HG02763 (cell line): ENCODE measurements at regions not wholly inside any gene's neighbourhood (a gene's known extent, or its start where the extent isn't known, plus 50 kb on each side); places are given as distances from the start of the nearest gene placed in this dataset.

ENCODE experiments used
- ATAC-seq: cut with Tn5 transposase; IDR thresholded peaks from one replicate; pipeline ENCODE4 v1.9.1; 2021; ENCODE audit warnings: mild to moderate bottlenecking, moderate library complexity; ENCODE audit not compliant: unreplicated experiment

DNA sequence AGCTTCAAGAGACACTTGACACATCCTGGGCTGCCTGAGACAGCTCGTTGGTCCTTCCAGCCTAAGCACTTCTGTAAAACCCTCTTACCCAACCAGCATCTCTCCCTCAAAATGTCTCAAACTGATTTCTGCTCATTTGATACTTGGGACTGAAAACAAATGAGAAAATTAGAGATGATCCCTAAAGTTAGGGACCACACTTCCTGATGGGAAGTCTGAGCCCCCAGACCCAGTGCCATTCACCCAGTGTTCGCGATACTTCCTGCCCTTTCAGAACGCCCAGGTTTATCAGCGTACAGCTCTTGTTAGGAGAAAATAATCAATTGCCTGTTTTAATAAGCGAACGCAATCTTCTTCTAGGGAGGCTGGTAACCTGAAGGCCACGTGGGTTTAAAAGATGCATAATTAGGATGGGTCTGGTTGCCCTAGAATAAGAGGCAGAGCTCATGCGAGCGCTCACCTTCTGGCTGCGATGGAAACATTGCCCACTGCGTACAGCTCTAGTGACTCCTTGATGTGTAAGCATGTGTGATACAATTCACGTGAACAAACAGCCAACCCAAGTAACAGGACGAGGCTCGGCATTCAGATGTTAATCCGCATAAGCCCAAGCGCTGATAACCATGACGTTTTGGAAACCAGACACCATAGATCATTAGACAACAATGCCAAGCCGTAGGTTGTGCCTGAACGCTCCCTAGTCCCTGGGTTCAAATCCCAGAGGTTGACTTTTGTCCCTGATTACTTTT lies 213.1 kb downstream of the FOXL1 start:
- no peak for ATAC-seq

DNA sequence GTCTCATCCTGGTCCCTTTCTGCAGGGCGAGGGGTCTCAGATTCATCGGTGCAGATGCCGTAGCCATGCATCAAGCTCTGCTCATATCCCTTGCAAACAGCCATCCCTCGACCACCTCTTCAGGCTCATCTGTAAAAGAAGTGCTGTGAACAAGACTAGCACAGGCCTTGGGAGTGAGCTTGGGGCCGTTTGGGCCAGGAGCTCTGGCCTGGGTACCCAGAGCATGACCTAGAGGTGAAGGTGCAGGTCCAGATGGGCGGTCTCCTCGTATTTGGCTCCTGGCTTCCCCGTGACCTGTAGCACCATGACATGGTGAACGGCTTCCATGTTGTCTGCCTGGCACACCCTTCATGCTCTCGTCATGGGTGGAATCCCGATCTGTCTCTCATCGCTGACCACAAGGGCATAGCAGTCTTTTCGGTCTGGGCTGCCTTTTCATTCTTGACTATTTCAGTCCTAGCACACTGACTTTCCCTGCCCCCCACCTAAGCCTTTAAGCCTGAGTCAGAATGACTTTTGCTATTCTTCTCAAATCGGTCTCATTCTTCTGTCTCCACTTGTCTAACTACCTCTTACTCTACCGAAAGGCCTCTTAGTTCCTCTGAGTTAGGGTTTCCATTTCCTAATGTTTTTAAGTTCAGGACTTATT lies 216.0 kb downstream of the FOXL1 start:
- no peak for ATAC-seq

DNA sequence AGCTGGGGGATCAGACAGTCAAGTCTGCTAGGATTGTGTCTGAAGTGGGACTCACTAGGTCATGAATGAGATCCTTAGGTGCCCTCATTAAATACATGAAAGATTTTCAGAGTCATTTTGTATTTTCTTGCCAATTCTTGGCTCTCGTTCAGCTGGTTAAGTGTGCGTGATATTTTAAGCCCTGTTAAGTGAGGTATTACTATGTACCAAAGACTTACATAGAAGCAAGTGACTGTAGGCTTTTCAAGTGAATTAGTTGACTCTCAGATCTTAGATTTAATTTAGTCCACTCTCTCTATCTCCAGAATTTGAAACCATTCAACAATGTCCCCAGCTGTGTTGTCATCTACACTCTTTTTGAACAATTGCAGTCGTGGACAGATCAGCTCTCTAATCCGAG lies 219.4 kb downstream of the FOXL1 start:
- no peak for ATAC-seq

DNA sequence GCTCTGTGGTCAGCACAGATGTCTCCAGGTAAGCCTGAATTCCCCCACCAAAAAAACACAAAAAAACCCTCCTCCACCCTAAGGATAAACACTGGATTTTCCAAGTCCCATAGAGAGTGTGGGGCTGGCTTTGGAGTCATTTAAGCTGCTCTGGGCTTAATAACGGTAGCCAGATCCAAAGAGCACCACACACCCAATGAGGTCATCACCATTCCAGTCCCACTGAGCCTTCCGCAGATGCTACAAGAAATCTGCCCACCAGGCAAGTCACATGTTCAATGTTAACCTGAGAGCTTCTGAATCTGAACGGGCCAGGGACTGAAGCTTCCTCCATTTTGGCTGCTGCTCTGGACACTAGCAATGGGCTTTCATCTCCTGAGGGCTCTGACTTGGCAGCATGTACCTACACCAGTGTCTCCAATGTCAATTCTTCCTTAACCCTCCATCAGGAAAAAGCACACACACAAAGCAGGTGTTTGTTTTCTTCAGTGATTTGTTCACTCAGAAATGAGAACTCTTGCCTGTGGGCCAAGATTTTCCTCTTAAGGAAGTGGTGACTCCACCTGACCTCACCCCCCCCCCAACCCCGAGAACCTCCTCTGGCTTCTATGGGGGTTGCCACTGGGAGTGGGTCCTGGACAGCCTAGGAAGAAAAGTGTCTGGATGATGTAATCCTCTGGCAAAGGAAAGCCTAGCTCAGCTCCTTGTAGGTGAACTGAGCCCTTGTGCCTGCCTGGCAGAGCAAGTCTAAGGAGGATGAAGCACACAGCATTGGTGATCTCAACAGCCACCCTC lies 220.1 kb downstream of the FOXL1 start:
- no peak for ATAC-seq

DNA sequence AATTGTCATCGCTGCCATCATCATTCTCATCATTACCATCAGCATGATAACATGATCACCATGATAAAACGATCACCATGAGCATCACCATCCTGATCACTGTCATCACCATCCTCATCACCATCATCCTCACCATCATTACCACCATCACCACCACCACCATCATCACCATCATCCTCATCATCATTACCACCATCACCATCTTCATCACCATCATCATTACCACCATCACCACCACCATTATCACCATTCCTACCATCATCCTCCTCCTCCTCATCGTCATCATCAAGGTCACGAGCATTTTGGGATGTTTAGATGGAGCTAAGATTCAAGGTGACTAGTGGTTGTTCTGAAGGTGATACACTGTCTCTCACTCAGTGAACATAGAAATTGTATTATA lies 221.0 kb downstream of the FOXL1 start:
- ATAC-seq: no peak

DNA sequence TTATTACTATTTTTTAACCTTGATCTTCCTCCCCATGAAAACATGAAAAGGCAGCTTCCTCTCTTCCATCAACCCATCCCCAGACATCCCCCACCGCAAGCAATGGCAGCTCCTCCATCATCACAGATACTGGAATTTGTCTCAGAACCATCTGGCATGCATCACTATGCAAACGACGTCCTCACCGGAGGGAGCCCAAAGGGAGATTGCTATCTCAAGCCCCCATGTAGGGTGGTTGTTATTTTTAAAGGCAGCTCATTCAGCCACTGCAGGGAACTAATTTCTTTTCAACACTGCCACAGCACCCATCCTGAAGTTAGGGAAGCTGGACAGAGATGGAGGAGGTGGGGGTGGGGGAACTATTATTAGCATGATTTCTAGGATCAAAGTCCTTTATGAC lies 222.5 kb downstream of the FOXL1 start:
- no peak for ATAC-seq

DNA sequence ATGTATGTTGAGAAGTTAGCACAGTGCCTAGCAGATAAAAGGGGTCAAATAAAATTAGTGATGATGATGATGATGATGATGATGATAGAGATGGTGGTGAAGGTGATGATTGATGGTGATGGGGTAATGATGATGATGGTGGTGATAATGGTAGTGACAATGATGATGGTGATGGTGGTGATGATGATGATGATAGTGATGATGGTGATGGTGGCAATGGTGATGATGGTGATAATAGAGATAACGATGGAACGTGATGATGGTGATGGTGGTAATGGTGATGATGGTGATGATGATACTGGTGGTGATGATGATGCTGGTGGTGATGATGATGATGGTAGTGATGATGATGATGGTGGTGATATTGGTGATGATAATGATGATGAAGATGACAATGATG lies 223.7 kb downstream of the FOXL1 start:
- ATAC-seq: no peak

DNA sequence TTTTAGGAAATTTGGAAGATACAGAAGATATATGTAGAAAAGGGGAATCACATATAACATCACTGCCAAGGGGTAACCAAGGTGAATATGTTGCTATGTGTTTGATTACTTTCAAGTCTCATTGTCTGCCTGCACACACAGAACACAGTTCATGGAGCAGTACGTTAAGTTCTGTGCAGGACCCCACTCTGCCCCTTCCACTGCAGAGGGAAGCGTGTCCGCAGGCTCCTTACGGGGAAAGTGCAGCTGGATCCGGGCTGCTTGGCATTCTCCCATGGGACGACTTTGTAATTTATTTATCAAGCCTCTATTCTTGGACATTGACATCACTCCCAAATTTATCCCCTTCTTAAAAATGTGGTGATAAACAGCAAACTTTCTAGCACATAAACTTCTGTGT lies 226.8 kb downstream of the FOXL1 start:
- ATAC-seq: no peak

DNA sequence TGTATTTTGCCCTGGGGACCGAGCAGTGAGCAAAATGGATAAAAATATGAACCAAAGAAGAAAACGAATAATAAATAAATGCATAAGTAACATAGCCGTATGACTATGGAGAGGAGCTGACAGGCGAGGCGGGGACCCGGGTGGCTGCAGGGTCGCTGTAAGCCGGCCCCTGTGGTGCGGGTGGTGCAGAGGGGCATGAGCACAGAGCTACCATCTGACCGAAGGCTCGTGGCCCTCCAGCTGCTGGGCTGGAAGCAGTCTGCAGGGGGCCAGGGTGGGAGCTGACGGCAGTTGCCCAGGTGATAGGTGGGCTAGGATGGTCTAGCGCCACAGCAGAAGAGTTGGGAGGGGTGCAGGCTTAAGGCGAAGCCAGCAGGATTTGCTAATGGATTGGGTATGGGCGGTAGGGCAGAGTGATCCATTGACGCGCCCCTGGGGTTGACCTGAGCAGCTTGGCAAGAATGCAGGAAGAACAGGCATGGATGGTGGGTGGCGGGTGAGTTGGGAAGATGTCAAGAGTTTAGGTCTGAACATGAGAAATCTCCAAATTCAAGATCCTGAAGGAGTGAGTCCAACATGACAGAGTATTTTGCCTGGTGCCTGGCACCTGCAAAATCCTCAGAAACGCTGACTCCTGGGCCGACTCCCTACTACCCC lies 228.0 kb downstream of the FOXL1 start:
- no peak for ATAC-seq

DNA sequence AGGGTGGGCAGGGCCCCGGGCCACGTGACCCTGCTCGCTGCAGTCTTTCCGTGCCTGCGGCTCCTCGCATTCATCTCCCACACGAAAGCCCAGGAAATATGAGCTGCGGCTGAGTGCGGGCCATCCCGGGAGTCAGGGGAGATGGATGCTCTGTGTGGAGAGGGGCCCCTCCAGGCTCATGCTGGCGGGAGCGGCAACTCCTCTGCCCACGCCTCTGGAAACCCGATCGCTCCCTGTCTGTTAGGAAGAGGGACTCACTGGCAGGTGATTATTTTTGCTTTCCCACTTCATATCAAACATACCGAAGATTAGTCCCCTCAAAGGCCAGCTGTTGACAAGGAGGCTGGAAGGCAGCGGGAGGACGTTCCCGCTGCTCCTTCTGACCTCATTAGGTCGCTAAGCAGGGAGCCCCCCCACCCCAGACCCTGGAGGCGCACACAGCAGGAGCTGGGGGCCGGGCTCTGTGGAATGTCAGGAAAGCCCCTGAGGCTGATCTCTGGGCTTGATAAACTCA lies 228.5 kb downstream of the FOXL1 start:
- no peak for ATAC-seq

DNA sequence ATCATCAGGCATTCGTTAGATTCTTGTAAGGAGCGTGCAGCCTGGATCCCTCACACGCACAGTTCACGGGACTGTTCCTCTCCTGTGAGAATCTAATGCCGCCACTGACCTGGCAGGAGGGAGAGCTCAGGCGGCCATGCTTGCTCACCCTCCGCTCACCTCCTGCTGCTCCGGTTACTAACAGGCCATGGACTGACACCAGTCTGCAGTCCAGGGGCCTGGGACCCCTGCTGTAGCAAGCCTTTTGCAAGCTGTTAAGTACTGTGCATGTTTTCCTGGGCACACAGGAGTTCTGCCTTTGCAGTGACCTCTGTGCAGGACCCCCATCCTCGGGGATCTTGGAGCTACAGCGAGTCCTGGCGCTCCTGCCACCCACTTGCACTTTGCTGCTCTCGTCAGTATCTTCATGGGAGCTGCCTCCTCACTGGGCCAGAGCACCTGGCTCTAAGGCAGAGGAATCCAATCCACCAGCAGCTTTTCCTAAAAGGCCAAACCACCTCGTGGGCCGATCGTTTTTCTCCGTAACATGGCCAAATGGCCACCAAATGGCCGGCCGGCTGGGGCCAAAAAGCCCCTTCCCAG lies 230.6 kb downstream of the FOXL1 start:
- ATAC-seq: no peak

DNA sequence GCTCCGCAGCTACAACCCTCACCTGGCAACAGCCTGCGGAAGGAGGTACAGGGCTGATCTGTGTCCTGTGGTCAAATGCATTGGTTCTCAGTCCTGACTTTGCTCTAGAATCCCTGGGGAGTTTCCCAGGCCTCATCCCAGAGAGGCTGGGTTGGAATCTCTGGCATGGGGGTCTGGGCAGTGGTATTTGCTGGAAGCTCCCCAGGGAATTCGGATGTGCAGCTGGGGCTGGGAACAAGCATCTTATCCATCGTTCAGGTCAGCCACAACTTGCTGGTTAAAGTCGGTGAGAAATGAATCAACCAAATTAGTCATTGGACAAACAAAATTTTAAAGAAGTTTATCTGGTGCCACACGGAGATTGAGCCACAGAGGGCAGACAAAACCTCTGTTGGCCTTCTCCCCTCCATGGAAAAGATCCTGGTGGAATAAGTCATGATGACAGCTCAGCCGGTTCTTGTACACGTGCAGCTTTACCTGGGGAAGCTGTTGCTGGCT lies 231.2 kb downstream of the FOXL1 start:
- no peak for ATAC-seq

DNA sequence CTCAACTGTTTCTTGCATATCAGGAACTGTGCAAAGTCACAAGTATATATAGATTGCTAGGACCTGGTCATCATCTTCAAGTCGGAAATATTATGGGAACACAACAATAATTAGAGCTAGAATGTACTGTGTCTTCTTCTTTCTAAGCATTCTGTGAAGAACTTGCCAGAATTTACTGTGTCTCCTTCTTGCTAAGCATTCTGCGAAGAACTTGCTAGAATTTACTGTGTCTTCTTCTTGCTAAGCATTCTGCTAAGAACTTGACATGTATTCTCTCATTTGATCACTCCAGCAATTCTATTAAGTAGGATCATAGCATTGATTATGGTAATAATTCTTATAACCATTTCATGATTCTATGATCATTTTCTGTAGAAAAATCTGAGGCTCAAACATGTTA lies 231.7 kb downstream of the FOXL1 start:
- ATAC-seq: no peak

DNA sequence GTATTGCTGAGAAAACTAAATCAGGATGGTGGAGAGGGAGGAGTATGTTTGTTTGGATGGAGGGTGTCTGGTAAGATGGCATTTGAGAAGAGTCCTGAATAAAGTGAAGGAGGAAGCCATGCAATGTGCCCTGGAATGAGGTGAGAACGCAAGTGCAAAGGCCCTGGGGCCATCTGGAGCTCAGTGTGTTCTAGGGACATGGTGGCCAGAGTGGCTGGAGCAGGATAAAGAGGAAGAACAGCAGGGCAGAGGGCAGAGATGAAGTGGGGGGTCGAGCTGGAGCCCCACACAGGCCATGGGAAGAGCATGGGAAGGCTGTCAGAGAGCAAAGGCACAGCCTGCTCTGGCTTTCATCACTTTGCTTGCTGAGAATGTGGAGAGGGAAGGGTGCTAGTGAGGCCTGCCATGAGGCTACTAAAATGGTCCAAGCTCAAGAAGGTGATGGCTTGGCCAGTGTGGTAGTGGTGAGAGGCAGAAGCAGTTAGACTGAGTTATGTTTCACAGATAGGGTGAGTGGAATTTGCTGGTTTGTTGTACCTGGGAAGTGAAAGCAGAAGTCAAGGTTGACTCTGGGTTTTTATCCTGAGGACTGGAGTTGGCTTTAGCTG lies 234.1 kb downstream of the FOXL1 start:
- ATAC-seq: no peak

DNA sequence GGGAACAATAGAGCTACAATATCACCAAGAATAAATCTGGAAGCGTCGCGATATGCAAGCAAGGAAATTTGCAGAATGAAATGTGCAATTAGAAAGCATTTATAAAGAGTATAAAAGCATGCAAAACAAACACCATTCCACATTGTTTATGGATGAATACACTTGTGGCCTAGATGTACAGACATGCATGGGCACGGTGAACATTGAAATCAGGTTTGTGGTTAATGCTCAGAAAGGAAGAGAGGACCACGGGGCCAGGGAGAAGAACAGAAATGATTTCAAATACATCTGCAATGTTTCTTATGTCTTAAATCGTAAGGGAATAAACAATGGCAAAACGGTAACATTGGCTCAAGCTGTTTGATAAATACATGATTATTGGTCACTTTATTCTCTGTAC lies 235.9 kb downstream of the FOXL1 start:
- ATAC-seq: no peak

DNA sequence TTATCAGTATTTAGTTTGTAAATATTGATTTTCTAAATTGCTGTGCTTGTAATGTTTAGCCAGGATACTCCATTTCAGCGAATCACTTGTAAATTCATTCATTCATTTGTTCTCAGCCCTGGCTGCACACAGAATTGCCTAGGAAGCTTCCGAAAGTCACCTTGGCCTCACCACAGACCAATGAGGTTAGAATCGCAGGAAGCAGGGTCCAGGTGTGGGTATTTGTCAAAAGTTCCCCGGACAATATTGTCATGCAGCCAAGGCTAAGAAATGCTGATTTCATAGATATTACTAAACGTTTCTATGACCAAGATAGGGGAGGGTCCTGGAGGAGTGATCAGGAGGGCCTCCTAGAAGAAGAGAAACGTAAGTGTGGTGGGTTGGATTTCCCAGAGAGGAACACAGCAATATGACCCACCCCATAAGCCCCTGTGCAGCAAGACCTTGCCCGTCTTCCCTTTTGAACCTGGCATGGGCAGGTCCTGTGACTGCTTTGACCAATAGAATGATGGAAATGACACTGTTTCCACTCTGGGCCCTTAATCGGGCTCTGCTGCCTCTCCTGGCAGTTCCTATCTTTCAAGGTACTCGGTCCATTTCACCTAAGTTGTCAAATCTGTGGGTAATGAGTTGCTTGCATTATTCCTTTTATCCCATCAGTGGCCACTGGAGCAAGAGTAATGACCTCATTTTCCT lies 238.7 kb downstream of the FOXL1 start:
- no peak for ATAC-seq

DNA sequence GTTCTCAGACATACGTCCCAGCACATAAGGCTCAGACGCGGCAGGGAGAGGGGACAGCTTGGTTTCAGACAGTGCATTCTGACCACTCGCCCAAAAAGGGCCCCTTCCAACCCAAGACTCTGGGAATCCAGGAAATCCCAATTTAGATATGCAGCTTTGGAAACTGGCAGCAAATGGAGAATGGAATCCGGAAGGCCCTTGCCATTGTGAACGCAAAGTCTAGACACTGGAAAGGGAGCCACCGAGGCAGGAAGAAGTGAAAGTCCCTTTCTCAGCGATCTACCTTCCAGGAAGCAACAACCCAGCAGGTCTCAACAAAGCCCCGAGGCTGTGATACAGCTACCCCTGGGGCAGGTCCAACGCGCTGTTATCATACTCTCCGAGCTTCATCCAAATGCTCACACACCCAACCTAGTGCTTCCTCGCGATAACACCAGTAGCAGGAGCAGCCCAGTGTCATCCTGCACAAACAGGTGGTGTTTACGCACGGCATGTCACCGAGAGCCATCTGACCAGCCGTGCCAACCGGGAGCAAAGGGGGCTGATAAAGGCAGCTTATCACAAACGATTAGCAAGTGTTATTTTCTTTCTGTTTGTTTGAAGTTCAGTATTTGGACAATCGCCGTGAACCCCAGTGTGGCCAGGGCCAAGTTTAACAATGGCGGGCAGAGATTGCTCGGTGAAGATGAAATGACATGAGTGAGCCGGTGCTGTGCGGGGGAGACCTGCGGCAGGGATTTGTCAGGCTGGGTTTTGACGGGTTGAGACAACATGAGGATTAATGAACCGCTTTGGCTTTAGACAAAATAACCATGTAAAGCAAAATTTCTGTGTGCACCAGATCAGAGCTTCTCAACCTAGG lies 240.6 kb downstream of the FOXL1 start:
- no peak for ATAC-seq

DNA sequence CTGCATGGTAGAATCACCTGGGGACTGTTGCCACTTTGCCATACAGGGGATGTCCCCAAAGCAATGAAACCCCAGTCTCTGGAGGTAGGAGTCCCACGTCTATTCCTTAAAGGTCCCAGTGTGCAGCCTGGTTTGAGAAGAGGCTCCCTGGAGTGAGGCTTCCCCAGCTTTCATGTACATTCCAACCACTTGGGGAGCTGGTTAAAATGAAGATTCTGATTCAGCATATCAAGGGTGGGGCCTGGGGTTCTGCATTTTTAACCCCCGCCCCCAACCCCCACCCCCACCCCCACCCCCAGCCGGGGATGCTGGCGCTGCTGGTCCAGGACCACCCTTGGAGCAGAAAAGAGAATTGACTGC lies 241.2 kb downstream of the FOXL1 start:
- no peak for ATAC-seq

DNA sequence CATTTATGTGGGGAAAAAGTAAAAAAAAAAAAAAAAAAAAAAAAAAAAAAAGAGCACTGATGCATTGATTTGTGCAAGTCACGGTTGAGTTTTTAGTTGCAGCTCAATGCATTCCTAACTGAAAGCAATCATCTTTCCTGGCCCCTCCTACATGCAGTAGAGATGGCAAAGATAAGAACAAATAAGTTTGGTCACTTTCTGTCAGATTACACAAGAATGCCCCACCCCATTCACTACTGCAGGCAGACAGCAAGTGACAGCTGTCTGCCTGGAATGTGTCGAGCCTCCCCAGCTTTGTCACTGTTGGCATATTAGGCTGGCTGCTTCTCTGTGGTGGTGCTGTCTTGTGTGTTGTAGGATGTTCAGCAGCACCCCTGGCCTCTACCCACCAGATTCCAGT lies 243.5 kb downstream of the FOXL1 start:
- no peak for ATAC-seq
